CD4-positive, alpha-beta T cell treated with Interleukin-6 at 100 ng/mL for 8 hours (primary cell): ENCODE measurements at regions not wholly inside any gene's neighbourhood (a gene's known extent, or its start where the extent isn't known, plus 50 kb on each side); places are given as distances from the start of the nearest gene placed in this dataset.
"Not testable (repeated sequence)": the region's sequence is repeated elsewhere in the genome, so short reads cannot be mapped to it uniquely, and the experiment has no call there.

Experiments used
- DNase-seq: peaks from one replicate; pipeline ENCODE4 v3.0.0-alpha.2; 2020; ENCODE audit warnings: mixed read lengths, low spot score

DNA sequence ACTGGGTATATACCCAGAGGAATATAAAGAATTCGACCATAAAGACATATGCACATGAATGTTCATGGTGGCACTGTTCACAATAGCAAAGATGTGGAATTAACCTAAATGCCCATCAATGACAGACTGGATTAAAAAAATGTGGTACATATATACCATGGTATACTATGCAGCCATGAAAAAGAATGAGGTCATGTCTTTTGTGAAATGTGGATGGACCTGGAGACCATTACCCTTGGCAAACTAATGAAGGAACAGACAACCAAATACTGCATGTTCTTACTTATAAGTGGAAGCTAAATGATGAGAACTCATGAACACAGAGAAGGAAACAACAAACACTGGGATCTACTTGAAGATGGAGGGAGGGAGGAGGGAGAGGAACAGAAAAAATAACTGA lies 186.7 kb upstream of the SSTR4 start:
- no peak for DNase-seq

- not testable (repeated sequence) for DNase-seq
Measured at GRCh38 chr20:22851679-22852346, 183.3 kb upstream of the SSTR4 start.

- no peak for DNase-seq
Measured at GRCh38 chr20:22861231-22861980, 173.7 kb upstream of the SSTR4 start.

- no peak for DNase-seq
Measured at GRCh38 chr20:22861990-22862389, 173.1 kb upstream of the SSTR4 start.

GRCh38 chr20:22862671-22863230 lies 172.4 kb upstream of the SSTR4 start:
- DNase-seq: no peak

DNA sequence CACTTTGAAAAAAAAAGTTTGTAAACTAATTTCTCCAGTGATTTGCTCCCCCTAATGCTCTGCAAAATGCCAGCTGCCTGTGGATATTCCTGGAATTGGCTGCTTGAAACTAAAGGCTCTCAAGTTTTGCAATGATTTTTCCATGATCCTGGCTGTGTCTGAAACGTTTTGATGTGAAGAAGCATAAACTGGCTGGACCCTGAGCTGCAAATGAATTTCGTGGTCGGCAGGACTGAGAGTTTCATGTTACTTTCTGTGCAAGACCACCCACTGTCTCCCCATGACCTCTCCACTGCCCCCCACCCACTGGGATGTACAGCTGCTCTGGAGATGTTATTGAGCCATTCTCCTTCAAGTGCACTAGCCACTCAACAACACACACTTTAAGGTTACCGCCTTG lies 171.3 kb upstream of the SSTR4 start:
- DNase-seq: no peak

DNA sequence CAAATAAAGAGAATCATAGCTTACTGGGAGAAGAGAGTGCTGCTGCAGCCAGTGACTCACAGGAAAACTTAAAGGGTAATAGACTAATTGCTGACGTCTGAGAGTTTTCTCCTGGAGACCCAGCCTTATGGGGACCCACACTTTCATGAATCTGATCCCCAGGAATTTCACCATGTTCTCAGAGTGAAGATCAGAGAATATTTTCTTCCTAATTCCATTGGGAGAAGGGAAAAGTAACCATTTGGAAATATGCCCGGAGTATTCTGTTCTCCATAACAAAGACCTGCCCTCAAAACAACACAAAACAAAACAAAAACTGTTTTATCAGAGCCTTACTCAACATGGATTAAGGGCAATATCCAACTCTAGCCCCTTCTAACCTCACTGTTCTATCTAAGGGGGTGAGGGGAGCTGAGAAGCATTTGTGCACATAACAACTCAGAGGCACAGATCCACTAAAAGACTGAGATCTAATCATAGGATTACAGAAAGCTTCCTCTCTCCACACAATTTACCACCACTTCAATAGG lies 168.2 kb upstream of the SSTR4 start:
- no peak for DNase-seq

GRCh38 chr20:22878166-22878565 lies 156.9 kb upstream of the SSTR4 start:
- DNase-seq: no peak

GRCh38 chr20:22880277-22880676 lies 154.8 kb upstream of the SSTR4 start:
- no peak for DNase-seq

DNA sequence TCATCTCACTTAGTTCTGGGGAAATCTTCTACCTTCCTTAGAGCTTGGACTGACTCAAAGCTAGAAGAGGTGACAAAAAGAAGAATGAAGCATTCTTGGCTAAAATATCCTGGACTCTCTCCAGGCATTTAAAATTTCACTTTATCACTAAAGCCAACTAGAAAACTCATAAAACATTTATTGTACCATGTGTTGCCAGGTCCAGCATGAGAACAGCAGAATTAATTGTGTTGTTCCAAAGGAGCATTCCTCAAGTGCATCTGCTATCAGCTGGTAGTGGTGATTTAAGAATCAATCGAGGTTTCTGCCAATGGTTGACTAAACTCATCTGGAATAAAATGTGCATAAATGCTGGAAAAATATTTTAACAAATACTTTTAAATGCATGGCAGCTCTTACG lies 147.3 kb upstream of the SSTR4 start:
- DNase-seq: no peak

DNA sequence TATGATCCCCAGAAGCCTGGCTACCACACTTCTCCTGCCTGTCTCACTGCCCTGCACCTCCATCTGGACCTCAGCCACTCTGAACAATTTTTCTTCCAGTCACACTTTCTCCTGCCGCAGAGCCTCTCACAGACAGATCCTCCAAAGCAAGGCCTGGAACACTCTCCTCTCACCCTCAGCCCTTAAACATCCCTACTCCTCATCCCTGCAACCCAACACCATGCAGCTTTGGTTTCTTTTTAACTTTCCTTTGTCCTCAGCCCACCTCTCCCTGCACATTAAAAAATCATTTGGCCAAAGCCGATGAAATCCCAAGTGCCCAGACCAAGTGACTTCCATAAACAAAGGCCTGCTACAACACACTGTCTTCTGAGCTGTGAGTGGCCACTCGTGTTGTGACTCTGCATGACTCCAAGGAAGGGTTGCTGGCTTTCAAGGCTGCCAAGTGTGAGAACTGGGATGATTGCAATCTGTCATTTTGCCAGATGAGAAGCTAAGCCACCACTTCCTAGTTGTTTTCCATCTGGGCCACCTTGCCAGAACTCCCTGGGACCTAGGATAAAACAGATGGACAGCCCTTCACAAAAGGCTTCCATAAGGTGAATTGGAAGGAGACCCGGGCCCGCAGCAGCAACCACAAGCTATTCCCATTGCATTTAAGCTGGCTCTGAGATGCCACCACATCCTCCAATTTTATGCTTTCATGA lies 144.4 kb upstream of the SSTR4 start:
- no peak for DNase-seq

DNA sequence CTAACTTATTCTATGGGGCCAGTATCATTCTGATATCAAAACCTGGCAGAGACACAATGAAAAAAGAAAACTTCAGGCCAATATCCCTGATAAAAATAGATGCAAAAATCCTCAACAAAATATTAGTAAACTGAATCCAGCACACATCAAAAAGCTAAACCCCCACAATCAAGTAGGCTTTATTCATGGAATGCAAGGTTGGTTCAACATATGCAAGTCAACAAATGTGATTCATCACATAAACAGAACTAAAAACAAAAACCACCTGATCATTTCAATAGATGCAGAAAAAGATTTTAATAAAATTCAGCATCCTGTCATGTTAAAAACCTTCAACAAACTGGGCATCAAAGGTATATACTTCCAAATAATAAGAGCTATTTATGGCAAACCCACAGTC lies 133.9 kb upstream of the SSTR4 start:
- DNase-seq: no peak

GRCh38 chr20:22901921-22902320 lies 133.2 kb upstream of the SSTR4 start:
- no peak for DNase-seq

DNA sequence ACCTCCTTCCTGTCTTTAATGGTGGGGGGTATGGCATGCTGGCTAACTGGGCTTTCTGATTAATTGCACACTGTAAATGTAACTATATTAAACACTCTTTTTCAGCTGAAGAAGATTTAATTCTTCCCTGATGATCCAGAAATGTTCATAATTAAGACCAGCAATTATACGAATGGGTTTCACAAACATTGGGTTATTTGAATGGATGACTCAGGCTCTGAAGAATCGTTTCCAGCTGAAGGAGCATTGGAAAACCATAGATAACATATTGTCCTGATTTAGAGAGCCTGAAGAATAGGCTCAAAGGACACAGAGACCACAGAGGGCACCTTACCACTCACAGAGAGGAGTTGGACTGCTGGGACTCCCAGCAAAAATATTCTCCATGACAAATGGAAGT lies 130.7 kb upstream of the SSTR4 start:
- DNase-seq: no peak

DNA sequence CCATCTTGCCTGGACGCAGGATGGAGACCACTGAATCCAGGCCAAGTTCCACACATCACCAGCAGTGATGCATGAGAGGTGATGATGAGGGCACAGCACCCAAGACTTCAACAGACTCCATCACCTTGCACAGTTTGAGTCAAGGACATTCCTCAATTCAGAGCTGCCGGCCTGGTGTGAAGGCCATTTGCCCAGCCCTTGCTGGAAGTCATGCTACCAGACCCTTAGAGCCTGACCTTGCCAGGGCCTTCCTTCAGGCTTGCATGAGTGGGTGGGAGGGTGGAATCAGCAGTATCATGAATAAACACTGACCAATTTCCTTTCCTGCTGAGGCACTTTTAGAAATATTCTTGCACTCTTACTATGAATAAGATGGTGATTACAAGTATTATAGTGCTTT lies 130.2 kb upstream of the SSTR4 start:
- no peak for DNase-seq

- no peak for DNase-seq
Measured at GRCh38 chr20:22905658-22906057, 129.5 kb upstream of the SSTR4 start.

DNA sequence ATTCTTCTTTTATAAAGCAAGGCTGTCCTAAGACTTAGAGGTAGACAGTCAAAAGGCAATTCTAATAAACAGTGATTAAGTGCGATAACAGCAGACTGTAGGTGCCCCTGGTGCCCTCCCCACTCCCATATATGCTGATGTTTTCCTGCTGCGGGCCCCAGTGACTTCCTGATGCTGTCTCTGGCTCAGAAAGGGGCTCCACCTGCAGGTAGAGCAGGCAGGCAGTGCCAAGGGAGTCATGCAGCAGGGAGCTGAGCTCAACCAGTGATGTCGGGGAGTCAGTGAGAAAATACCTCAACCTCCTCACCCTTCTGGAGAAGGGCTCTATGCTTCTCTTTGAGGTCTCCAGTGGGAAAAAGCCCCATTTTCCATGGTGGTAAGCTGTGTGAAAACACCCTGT lies 126.7 kb upstream of the SSTR4 start:
- DNase-seq: no peak

DNA sequence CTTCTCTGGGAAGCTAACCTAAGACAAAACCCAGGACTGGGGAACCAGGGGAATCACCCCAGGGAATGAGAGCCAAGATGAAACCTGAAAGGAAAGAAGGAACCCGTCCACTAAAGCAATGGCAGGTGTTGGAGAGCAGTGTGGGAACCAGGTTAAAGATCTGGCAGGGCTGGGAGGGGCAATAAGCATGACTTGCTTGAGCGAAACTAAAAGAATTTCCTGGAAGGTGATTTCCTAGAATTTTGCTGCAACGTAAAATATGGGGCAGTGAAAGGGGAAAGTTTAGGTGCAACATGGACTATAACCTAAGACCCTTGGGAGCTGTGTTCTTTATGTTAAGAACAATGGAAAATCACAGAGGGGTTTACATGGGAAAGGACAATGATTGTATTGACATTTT lies 126.2 kb upstream of the SSTR4 start:
- no peak for DNase-seq

DNA sequence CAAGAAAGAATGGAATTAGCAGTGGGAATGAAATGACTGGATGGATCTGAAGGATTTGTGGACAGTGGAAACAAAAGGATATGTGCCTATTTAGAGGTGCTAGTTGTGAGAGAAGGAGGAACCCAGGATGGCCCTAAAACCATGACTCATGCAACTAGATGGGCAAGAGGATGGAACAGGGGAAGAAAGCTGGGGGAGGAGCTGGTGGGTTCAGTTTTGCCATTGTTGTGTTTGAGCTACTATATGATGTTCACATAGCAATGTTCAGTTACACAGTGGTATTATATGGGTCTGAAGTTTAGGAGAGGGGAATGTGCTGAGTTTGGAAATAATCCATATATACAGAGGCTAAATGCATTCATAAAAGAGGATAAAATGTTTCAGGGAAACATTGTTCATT lies 125.7 kb upstream of the SSTR4 start:
- no peak for DNase-seq

DNA sequence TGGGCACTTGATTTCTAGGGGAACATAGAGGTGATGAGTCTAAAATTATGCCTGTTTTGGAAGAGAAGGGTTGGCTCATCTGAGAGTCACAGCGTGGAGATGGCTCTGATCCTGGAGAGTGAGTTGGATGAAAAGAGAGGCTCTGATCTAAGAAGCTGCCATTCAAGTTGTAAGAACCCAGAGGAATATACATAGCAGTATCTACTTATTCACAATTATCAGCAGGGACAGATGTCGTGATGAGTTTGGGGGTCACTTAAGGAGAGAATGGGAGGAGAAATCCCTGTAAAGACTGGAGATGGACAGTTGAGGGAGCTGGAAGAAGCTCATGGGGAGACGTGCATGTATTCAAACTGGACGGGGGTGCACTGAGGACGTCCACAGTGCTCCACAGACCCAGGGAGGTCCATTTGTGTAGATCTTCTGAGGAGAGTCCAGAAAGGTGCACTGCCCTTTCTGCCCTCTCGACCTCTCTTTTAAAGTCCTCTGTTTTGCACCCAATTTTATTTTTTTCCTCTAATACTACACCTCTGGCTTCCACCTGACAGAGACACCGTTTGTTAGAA lies 124.7 kb upstream of the SSTR4 start:
- DNase-seq: no peak

GRCh38 chr20:22914291-22914690 lies 120.8 kb upstream of the SSTR4 start:
- DNase-seq: no peak

DNA sequence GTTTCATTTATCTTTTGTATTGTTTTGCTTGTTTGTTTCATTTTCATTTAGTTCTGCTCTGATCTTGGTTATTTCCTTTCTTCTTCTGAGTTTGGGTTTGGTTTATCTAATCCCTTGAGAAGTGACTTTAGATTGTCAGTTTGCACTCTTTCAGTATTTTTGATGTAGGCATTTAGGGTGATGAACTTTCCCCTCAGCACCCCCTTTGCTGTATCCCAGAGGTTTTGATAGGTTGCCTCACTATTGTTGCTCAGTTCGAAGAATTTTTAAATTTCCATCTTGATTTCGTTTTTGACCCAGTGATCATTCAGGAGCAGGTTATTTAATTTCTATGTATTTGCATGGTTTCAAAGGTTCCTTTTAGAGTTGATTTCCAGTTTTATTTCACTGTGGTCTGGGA lies 119.6 kb upstream of the SSTR4 start:
- no peak for DNase-seq
